ENCODE measurements at regions not wholly inside any gene's neighbourhood (a gene's known extent, or its start where the extent isn't known, plus 50 kb on each side); places are given as distances from the start of the nearest gene placed in this dataset.

- H3K4ac ChIP-seq (ENCODE audit: low read length): no peak overlapping the region
- H3K18ac ChIP-seq (ENCODE audit: low read length): peak overlapping the region; percentile 71
- no peak for DNase-seq (ENCODE audit: low spot score)
Observed at GRCh38 chr12:127414636-127415035, 852.3 kb upstream of the TMEM132C start.

GRCh38 chr12:127416796-127417195 lies 850.2 kb upstream of the TMEM132C start:
- Histone ChIP-seq H3K36me3 (replicated peaks in 1 of 2; ENCODE audit: control insufficient read depth in 2 of 2, insufficient read depth in 2 of 2, low read length in 2 of 2) (no peaks in the 10 kb centered on the region), H3K4ac (ENCODE audit: low read length) (no peak overlapping the region), H3K9ac (ENCODE audit: low read depth, low read length, poor library complexity) (no peak overlapping the region), H2BK5ac (ENCODE audit: low read length) (no peak overlapping the region), H3K9me3 (replicated peaks in 1 of 2; ENCODE audit: control insufficient read depth in 2 of 2, insufficient read depth in 1 of 2, low read depth in 1 of 2, low read length in 2 of 2) (peaks cover 0 to 4% of the 10 kb centered on the region in 2 donors), H3K27ac (replicated peaks; ENCODE audit: low read length) (no peak overlapping the region), H2BK120ac (ENCODE audit: low read depth, low read length) (no peak overlapping the region), H2AK5ac (ENCODE audit: low read depth, low read length) (no peak overlapping the region), H3K27me3 (ENCODE audit: control insufficient read depth in 3 of 3, insufficient read depth in 3 of 3, low read depth in 1 of 3, low read length in 3 of 3) (peaks cover 0 to 1% (median 0%) of the 10 kb centered on the region in 3 experiments), H3K79me1 (ENCODE audit: low read depth, low read length) (no peaks in the 10 kb centered on the region), H2BK12ac (ENCODE audit: low read length) (no peak overlapping the region), H3K4me1 (ENCODE audit: control insufficient read depth in 2 of 2, insufficient read depth in 1 of 2, low read depth in 1 of 2, low read length in 2 of 2) (peaks cover 0 to 2% of the 10 kb centered on the region in 2 donors), H3K18ac (ENCODE audit: low read length) (no peak overlapping the region), H2AFZ (ENCODE audit: low read length) (no peak overlapping the region), H3K4me2 (ENCODE audit: insufficient read depth, low read length, poor library complexity, severe bottlenecking) (no peak overlapping the region), H3K23ac (ENCODE audit: low read depth, low read length, poor library complexity) (no peak overlapping the region), H4K91ac (ENCODE audit: low read depth, low read length, poor library complexity) (no peak overlapping the region), H3K4me3 (ENCODE audit: low read length in 2 of 2) (no peak overlapping the region), H3K14ac (ENCODE audit: low read length) (no peak overlapping the region), H2BK15ac (ENCODE audit: low read length) (no peak overlapping the region), H4K8ac (ENCODE audit: low read depth, low read length) (no peak overlapping the region)
- WGBS, 2 donors (ENCODE audit: extremely low coverage in 2 of 2, insufficient read length in 2 of 2, insufficient replicate concordance in 1 of 2): no CpG with 5 or more reads among the region's 3 CpGs
- no peak for DNase-seq (ENCODE audit: low spot score)

More at GRCh38 chr12:127414636-127415035, 852.3 kb upstream of the TMEM132C start:
- no CpG with 5 or more reads among the region's 2 CpGs for WGBS, 2 donors (ENCODE audit: extremely low coverage in 2 of 2, insufficient read length in 2 of 2, insufficient replicate concordance in 1 of 2)
- H3K36me3 ChIP-seq (replicated peaks in 1 of 2; ENCODE audit: control insufficient read depth in 2 of 2, insufficient read depth in 2 of 2, low read length in 2 of 2): no peaks in the 10 kb centered on the region
- no peak overlapping the region for H3K9ac ChIP-seq (ENCODE audit: low read depth, low read length, poor library complexity)
- no peak overlapping the region for H3K23ac ChIP-seq (ENCODE audit: low read depth, low read length, poor library complexity)
- peaks cover 0 to 2% of the 10 kb centered on the region in 2 donors for H3K4me1 ChIP-seq (ENCODE audit: control insufficient read depth in 2 of 2, insufficient read depth in 1 of 2, low read depth in 1 of 2, low read length in 2 of 2)
- no peak overlapping the region for H3K27ac ChIP-seq (replicated peaks; ENCODE audit: low read length)
- peaks cover 0 to 4% of the 10 kb centered on the region in 2 donors for H3K9me3 ChIP-seq (replicated peaks in 1 of 2; ENCODE audit: control insufficient read depth in 2 of 2, insufficient read depth in 1 of 2, low read depth in 1 of 2, low read length in 2 of 2)
- H2BK12ac ChIP-seq (ENCODE audit: low read length): peak overlapping the region; percentile 34
- H3K79me1 ChIP-seq (ENCODE audit: low read depth, low read length): no peaks in the 10 kb centered on the region
- peaks cover 0 to 1% (median 0%) of the 10 kb centered on the region in 3 experiments for H3K27me3 ChIP-seq (ENCODE audit: control insufficient read depth in 3 of 3, insufficient read depth in 3 of 3, low read depth in 1 of 3, low read length in 3 of 3)
- no peak overlapping the region for H2BK5ac ChIP-seq (ENCODE audit: low read length)
- no peak overlapping the region for H2BK15ac ChIP-seq (ENCODE audit: low read length)
- no peak overlapping the region for H3K4me3 ChIP-seq (ENCODE audit: low read length in 2 of 2)
- H2BK120ac ChIP-seq (ENCODE audit: low read depth, low read length): no peak overlapping the region
- H3K14ac ChIP-seq (ENCODE audit: low read length): no peak overlapping the region
- H2AK5ac ChIP-seq (ENCODE audit: low read depth, low read length): no peak overlapping the region
- H4K8ac ChIP-seq (ENCODE audit: low read depth, low read length): no peak overlapping the region
- no peak overlapping the region for H2AFZ ChIP-seq (ENCODE audit: low read length)
- H4K91ac ChIP-seq (ENCODE audit: low read depth, low read length, poor library complexity): no peak overlapping the region
- no peak overlapping the region for H3K4me2 ChIP-seq (ENCODE audit: insufficient read depth, low read length, poor library complexity, severe bottlenecking)

- Histone ChIP-seq H2AK5ac (ENCODE audit: low read depth, low read length) (no peak overlapping the region), H3K4me3 (ENCODE audit: low read length in 2 of 2) (no peak overlapping the region), H4K91ac (ENCODE audit: low read depth, low read length, poor library complexity) (no peak overlapping the region), H3K27me3 (ENCODE audit: control insufficient read depth in 3 of 3, insufficient read depth in 3 of 3, low read depth in 1 of 3, low read length in 3 of 3) (peaks cover 0 to 1% (median 0%) of the 10 kb centered on the region in 3 experiments), H3K9ac (ENCODE audit: low read depth, low read length, poor library complexity) (no peak overlapping the region), H3K9me3 (replicated peaks in 1 of 2; ENCODE audit: control insufficient read depth in 2 of 2, insufficient read depth in 1 of 2, low read depth in 1 of 2, low read length in 2 of 2) (peaks cover 0 to 2% of the 10 kb centered on the region in 2 donors), H3K4me2 (ENCODE audit: insufficient read depth, low read length, poor library complexity, severe bottlenecking) (no peak overlapping the region), H3K27ac (replicated peaks; ENCODE audit: low read length) (no peak overlapping the region), H2BK12ac (ENCODE audit: low read length) (no peak overlapping the region), H2BK5ac (ENCODE audit: low read length) (no peak overlapping the region), H2BK120ac (ENCODE audit: low read depth, low read length) (no peak overlapping the region), H3K14ac (ENCODE audit: low read length) (no peak overlapping the region), H3K4ac (ENCODE audit: low read length) (no peak overlapping the region), H3K23ac (ENCODE audit: low read depth, low read length, poor library complexity) (no peak overlapping the region), H3K4me1 (ENCODE audit: control insufficient read depth in 2 of 2, insufficient read depth in 1 of 2, low read depth in 1 of 2, low read length in 2 of 2) (peaks cover 0 to 2% of the 10 kb centered on the region in 2 donors), H2BK15ac (ENCODE audit: low read length) (no peak overlapping the region), H3K36me3 (replicated peaks in 1 of 2; ENCODE audit: control insufficient read depth in 2 of 2, insufficient read depth in 2 of 2, low read length in 2 of 2) (no peaks in the 10 kb centered on the region), H2AFZ (ENCODE audit: low read length) (no peak overlapping the region), H3K79me1 (ENCODE audit: low read depth, low read length) (no peaks in the 10 kb centered on the region), H3K18ac (ENCODE audit: low read length) (no peak overlapping the region), H4K8ac (ENCODE audit: low read depth, low read length) (no peak overlapping the region)
- WGBS, 2 donors (ENCODE audit: extremely low coverage in 2 of 2, insufficient read length in 2 of 2, insufficient replicate concordance in 1 of 2): no CpG with 5 or more reads among the region's 2 CpGs
- no peak for DNase-seq (ENCODE audit: low spot score)
Observed at GRCh38 chr12:127419111-127419510, 847.9 kb upstream of the TMEM132C start.

DNA sequence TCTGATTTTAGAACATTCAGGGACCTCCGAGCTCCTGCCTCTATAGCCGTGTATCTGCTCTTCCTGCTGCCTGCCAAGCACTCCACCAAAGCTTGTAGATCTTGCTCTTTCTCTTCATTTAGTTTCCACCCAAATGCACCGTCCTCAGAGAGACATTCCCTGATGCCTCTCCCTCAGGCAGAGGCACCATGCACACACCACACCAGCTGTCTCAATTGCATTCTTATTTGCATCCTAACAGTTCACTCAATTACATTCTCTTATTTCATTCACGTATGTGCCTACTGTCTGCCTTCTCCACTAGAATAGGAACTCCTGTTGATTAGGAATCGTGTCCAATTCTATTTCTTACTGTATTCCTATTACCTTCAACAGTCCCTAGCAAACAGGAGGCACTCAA lies 845.4 kb upstream of the TMEM132C start:
- WGBS, 2 donors (ENCODE audit: extremely low coverage in 2 of 2, insufficient read length in 2 of 2, insufficient replicate concordance in 1 of 2): no CpG with 5 or more reads among the region's 5 CpGs
- no peak overlapping the region for H2AK5ac ChIP-seq (ENCODE audit: low read depth, low read length)
- peaks cover 0 to 2% of the 10 kb centered on the region in 2 donors for H3K9me3 ChIP-seq (replicated peaks in 1 of 2; ENCODE audit: control insufficient read depth in 2 of 2, insufficient read depth in 1 of 2, low read depth in 1 of 2, low read length in 2 of 2)
- H4K8ac ChIP-seq (ENCODE audit: low read depth, low read length): no peak overlapping the region
- H4K91ac ChIP-seq (ENCODE audit: low read depth, low read length, poor library complexity): no peak overlapping the region
- no peak overlapping the region for H3K4ac ChIP-seq (ENCODE audit: low read length)
- no peak overlapping the region for H2BK12ac ChIP-seq (ENCODE audit: low read length)
- no peak overlapping the region for H3K18ac ChIP-seq (ENCODE audit: low read length)
- H3K27me3 ChIP-seq (ENCODE audit: control insufficient read depth in 3 of 3, insufficient read depth in 3 of 3, low read depth in 1 of 3, low read length in 3 of 3): peaks cover 0 to 1% (median 0%) of the 10 kb centered on the region in 3 experiments
- DNase-seq (ENCODE audit: low spot score): no peak
- H3K27ac ChIP-seq (replicated peaks; ENCODE audit: low read length): no peak overlapping the region
- no peak overlapping the region for H3K23ac ChIP-seq (ENCODE audit: low read depth, low read length, poor library complexity)
- H3K4me3 ChIP-seq (ENCODE audit: low read length in 2 of 2): no peak overlapping the region
- no peak overlapping the region for H2BK5ac ChIP-seq (ENCODE audit: low read length)
- H2AFZ ChIP-seq (ENCODE audit: low read length): no peak overlapping the region
- H3K4me1 ChIP-seq (ENCODE audit: control insufficient read depth in 2 of 2, insufficient read depth in 1 of 2, low read depth in 1 of 2, low read length in 2 of 2): no peaks in the 10 kb centered on the region
- H2BK120ac ChIP-seq (ENCODE audit: low read depth, low read length): no peak overlapping the region
- H3K36me3 ChIP-seq (replicated peaks in 1 of 2; ENCODE audit: control insufficient read depth in 2 of 2, insufficient read depth in 2 of 2, low read length in 2 of 2): no peaks in the 10 kb centered on the region
- no peaks in the 10 kb centered on the region for H3K79me1 ChIP-seq (ENCODE audit: low read depth, low read length)
- H2BK15ac ChIP-seq (ENCODE audit: low read length): no peak overlapping the region
- no peak overlapping the region for H3K14ac ChIP-seq (ENCODE audit: low read length)
- no peak overlapping the region for H3K9ac ChIP-seq (ENCODE audit: low read depth, low read length, poor library complexity)
- no peak overlapping the region for H3K4me2 ChIP-seq (ENCODE audit: insufficient read depth, low read length, poor library complexity, severe bottlenecking)
